Mesendoderm (in vitro differentiated cells): ENCODE measurements at regions not wholly inside any gene's neighbourhood (a gene's known extent, or its start where the extent isn't known, plus 50 kb on each side); places are given as distances from the start of the nearest gene placed in this dataset.

ENCODE experiments used
- DNase-seq: peaks from one replicate; pipeline ENCODE4 v3.0.0; 2013
- H2AK5ac ChIP-seq: 2 replicates; pipeline ENCODE4 v1.6.1; 2013; ENCODE audit warnings: low read length, inconsistent platforms
- H2BK120ac ChIP-seq: 2 replicates; pipeline ENCODE4 v1.6.1; 2013; ENCODE audit warnings: low read depth, mild to moderate bottlenecking, low read length, moderate library complexity, mixed read lengths
- H2BK15ac ChIP-seq: replicated peaks from 2 replicates; pipeline ENCODE4 v1.6.1; 2013; ENCODE audit warnings: low read depth, mild to moderate bottlenecking, moderate library complexity
- H2BK5ac ChIP-seq: 2 replicates; pipeline ENCODE4 v1.6.1; 2013; ENCODE audit warnings: low read length, inconsistent platforms
- H3K18ac ChIP-seq: 2 replicates; pipeline ENCODE4 v1.6.1; 2013; ENCODE audit warnings: mild to moderate bottlenecking, low read length, mixed read lengths
- H3K23ac ChIP-seq: one replicate; pipeline ENCODE4 v1.6.1; 2013; ENCODE audit warnings: low read length
- H3K27ac ChIP-seq: 2 replicates; pipeline ENCODE4 v1.5.1; 2013; ENCODE audit warnings: low read depth, mild to moderate bottlenecking, inconsistent platforms, low read length, moderate library complexity
- H3K27me3 ChIP-seq: 2 replicates; pipeline ENCODE4 v1.6.1; 2013; ENCODE audit warnings: low read length, control low read depth, mild to moderate bottlenecking, inconsistent platforms; ENCODE audit not compliant: insufficient read depth, poor library complexity
- H3K36me3 ChIP-seq: 2 replicates; pipeline ENCODE4 v1.6.1; 2013; ENCODE audit warnings: low read length, inconsistent platforms; ENCODE audit not compliant: control insufficient read depth, insufficient read depth
- H3K4ac ChIP-seq: one replicate; pipeline ENCODE4 v1.6.1; 2013; ENCODE audit warnings: low read depth, mild to moderate bottlenecking, low read length, moderate library complexity
- H3K4me1 ChIP-seq: 2 replicates; pipeline ENCODE4 v1.6.1; 2013; ENCODE audit warnings: low read depth, low read length, inconsistent platforms; ENCODE audit not compliant: control insufficient read depth
- H3K4me2 ChIP-seq: 2 replicates; pipeline ENCODE4 v1.6.1; 2013; ENCODE audit warnings: low read length
- H3K4me3 ChIP-seq: 2 replicates; pipeline ENCODE4 v1.5.1; 2013; ENCODE audit warnings: mild to moderate bottlenecking, low read length
- H3K56ac ChIP-seq: one replicate; pipeline ENCODE4 v1.6.1; 2013; ENCODE audit warnings: low read length
- H3K79me1 ChIP-seq: 2 replicates; pipeline ENCODE4 v1.6.1; 2013; ENCODE audit warnings: low read length, inconsistent platforms
- H3K79me2 ChIP-seq: 2 replicates; pipeline ENCODE4 v1.6.1; 2013; ENCODE audit warnings: mild to moderate bottlenecking, low read length; ENCODE audit not compliant: control insufficient read depth, insufficient read depth
- H3K9ac ChIP-seq: 2 replicates; pipeline ENCODE4 v1.6.1; 2013; ENCODE audit warnings: low read length, inconsistent platforms
- H4K5ac ChIP-seq: one replicate; pipeline ENCODE4 v1.6.1; 2013; ENCODE audit warnings: low read length
- H4K8ac ChIP-seq: one replicate; pipeline ENCODE4 v1.6.1; 2013; ENCODE audit warnings: low read depth, mild to moderate bottlenecking, control low read depth, low read length, moderate library complexity
- WGBS: extraction: QIAGEN DNeasy Blood & Tissue Kit; methylation state at CpG from one replicate; pipeline ENCODE4 v1.1.7; 2013; ENCODE audit warnings: low lambda C conversion rate, missing lambda C conversion rate; ENCODE audit not compliant: insufficient coverage; ENCODE audit errors: extremely low coverage; 5-methylcytosine and 5-hydroxymethylcytosine counted together

GRCh38 chrX:6962006-6962355, 185.5 kb upstream of the STS start:
- Histone ChIP-seq H3K9ac (no peak overlapping the region), H3K23ac (no peak overlapping the region), H3K4me2 (no peak overlapping the region), H3K56ac (no peak overlapping the region), H4K5ac (no peak overlapping the region), H3K4ac (no peak overlapping the region), H3K79me1 (no peaks in the 10 kb centered on the region), H3K79me2 (no peaks in the 10 kb centered on the region), H2BK120ac (no peak overlapping the region), H3K4me3 (no peak overlapping the region), H3K4me1 (no peaks in the 10 kb centered on the region), H4K8ac (no peak overlapping the region), H3K36me3 (no peaks in the 10 kb centered on the region), H2BK5ac (no peak overlapping the region), H3K27me3 (no peaks in the 10 kb centered on the region), H2AK5ac (no peak overlapping the region), H3K18ac (no peak overlapping the region), H3K27ac (no peak overlapping the region), H2BK15ac (no peak overlapping the region)
- no CpG with 5 or more reads among the region's 2 CpGs for WGBS
- DNase-seq, result no peak

- WGBS, result no CpG with 5 or more reads among the region's 2 CpGs
- H3K4me1 ChIP-seq, result no peaks in the 10 kb centered on the region
These were observed 186.1 kb upstream of the STS start for GRCh38 chrX:6961286-6962005.

DNA sequence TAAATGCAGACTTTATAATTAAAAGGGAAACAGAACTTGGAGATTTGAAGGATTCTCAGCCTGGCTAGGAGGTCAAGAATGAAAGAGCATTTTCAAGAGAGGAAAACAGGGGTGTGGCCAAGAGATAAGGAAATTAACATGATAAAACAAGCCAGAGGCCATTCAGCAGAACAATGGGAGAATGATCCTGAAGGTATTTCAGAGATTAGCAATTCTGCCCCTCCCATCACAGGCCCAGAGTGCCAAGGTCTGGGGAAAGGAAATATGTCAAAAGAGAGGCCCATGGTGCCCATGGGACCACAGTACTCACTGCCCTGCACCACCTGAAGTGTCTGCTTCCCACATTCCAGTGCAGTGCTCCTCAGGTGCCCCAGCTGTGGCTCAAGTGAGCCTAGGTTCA, 188.5 kb upstream of the STS start:
- H3K9ac ChIP-seq, result no peak overlapping the region
- H3K36me3 ChIP-seq, result no peaks in the 10 kb centered on the region
- H4K8ac ChIP-seq, result no peak overlapping the region
- no peaks in the 10 kb centered on the region for H3K79me1 ChIP-seq
- no peak overlapping the region for H3K18ac ChIP-seq
- peak; percentile 78 for DNase-seq
- no peak overlapping the region for H3K23ac ChIP-seq
- H3K79me2 ChIP-seq, result no peaks in the 10 kb centered on the region
- no peak overlapping the region for H4K5ac ChIP-seq
- H3K27ac ChIP-seq, result no peak overlapping the region
- no peak overlapping the region for H2BK5ac ChIP-seq
- H2AK5ac ChIP-seq, result no peak overlapping the region
- H3K4me2 ChIP-seq, result no peak overlapping the region
- H3K4ac ChIP-seq, result no peak overlapping the region
- H3K4me3 ChIP-seq, result no peak overlapping the region
- H3K56ac ChIP-seq, result no peak overlapping the region
- no peaks in the 10 kb centered on the region for H3K27me3 ChIP-seq
- no peak overlapping the region for H2BK120ac ChIP-seq
- H3K4me1 ChIP-seq, result no peaks in the 10 kb centered on the region
- no peak overlapping the region for H2BK15ac ChIP-seq

More at GRCh38 chrX:6961286-6962005, 186.1 kb upstream of the STS start:
- H3K4me2 ChIP-seq, result no peak overlapping the region
- no peak overlapping the region for H3K4ac ChIP-seq
- H3K4me3 ChIP-seq, result no peak overlapping the region
- H3K56ac ChIP-seq, result no peak overlapping the region
- no peak overlapping the region for H2AK5ac ChIP-seq
- H3K23ac ChIP-seq, result no peak overlapping the region
- H3K79me2 ChIP-seq, result no peaks in the 10 kb centered on the region
- H3K27ac ChIP-seq, result no peak overlapping the region
- no peak overlapping the region for H3K18ac ChIP-seq
- H2BK5ac ChIP-seq, result no peak overlapping the region
- no peak overlapping the region for H3K9ac ChIP-seq
- no peak overlapping the region for H4K5ac ChIP-seq
- DNase-seq, result no peak
- no peak overlapping the region for H2BK15ac ChIP-seq
- H3K79me1 ChIP-seq, result no peaks in the 10 kb centered on the region
- H3K27me3 ChIP-seq, result no peaks in the 10 kb centered on the region
- no peaks in the 10 kb centered on the region for H3K36me3 ChIP-seq
- H2BK120ac ChIP-seq, result no peak overlapping the region
- no peak overlapping the region for H4K8ac ChIP-seq

GRCh38 chrX:6954836-6955235, 192.7 kb upstream of the STS start:
- Histone ChIP-seq H2BK120ac (no peak overlapping the region), H3K4me3 (no peak overlapping the region), H3K56ac (no peak overlapping the region), H3K4me1 (no peaks in the 10 kb centered on the region), H3K9ac (no peak overlapping the region), H3K18ac (no peak overlapping the region), H3K27me3 (no peaks in the 10 kb centered on the region), H4K8ac (no peak overlapping the region), H3K23ac (no peak overlapping the region), H3K27ac (no peak overlapping the region), H3K36me3 (no peaks in the 10 kb centered on the region), H4K5ac (no peak overlapping the region), H3K4me2 (no peak overlapping the region), H3K4ac (no peak overlapping the region), H2BK5ac (no peak overlapping the region), H3K79me1 (no peaks in the 10 kb centered on the region), H2AK5ac (no peak overlapping the region), H2BK15ac (no peak overlapping the region), H3K79me2 (no peaks in the 10 kb centered on the region)
- WGBS, result no CpG with 5 or more reads among the region's 1 CpG
- DNase-seq, result peak; percentile 77

- no CpG with 5 or more reads among the region's 3 CpGs for WGBS
- no peak for DNase-seq
These were observed 201.3 kb upstream of the STS start for GRCh38 chrX:6946168-6946567.

DNA sequence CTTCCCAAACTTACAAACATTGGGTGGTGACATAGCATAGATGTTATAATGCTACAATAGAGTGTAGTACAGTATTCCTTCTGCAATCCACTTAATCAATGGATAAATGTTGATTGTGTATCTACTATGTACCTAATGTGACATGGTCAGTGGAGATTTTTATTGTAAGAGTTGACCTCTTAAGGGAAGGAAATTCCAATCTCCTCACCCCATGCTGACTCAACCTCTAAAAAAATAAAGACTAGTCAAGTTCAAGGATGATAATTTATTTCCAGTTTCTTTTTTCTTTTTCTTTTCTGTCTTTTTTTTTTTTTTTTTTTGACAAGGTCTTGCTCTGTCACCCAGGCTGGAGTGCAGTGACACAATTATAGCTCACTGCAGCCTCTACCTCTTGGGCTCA, 206.5 kb upstream of the STS start:
- H3K23ac ChIP-seq, result no peak overlapping the region
- no peak overlapping the region for H3K56ac ChIP-seq
- H3K27me3 ChIP-seq, result no peaks in the 10 kb centered on the region
- no peak overlapping the region for H3K18ac ChIP-seq
- no peaks in the 10 kb centered on the region for H3K4me1 ChIP-seq
- H2AK5ac ChIP-seq, result no peak overlapping the region
- H3K36me3 ChIP-seq, result no peaks in the 10 kb centered on the region
- no peak overlapping the region for H4K8ac ChIP-seq
- no peaks in the 10 kb centered on the region for H3K79me1 ChIP-seq
- H3K4me3 ChIP-seq, result no peak overlapping the region
- no peaks in the 10 kb centered on the region for H3K79me2 ChIP-seq
- H3K4ac ChIP-seq, result no peak overlapping the region
- H2BK120ac ChIP-seq, result no peak overlapping the region
- no peak overlapping the region for H3K4me2 ChIP-seq
- no peak overlapping the region for H2BK15ac ChIP-seq
- no peak overlapping the region for H3K9ac ChIP-seq
- no peak overlapping the region for H2BK5ac ChIP-seq
- no peak for DNase-seq
- H4K5ac ChIP-seq, result no peak overlapping the region
- H3K27ac ChIP-seq, result no peak overlapping the region

More at GRCh38 chrX:6946168-6946567, 201.3 kb upstream of the STS start:
- Histone ChIP-seq H3K56ac (no peak overlapping the region), H3K4me1 (no peaks in the 10 kb centered on the region), H3K4ac (no peak overlapping the region), H3K36me3 (no peaks in the 10 kb centered on the region), H3K79me1 (no peaks in the 10 kb centered on the region), H3K79me2 (no peaks in the 10 kb centered on the region), H2AK5ac (no peak overlapping the region), H2BK5ac (no peak overlapping the region), H3K4me2 (no peak overlapping the region), H3K27ac (no peak overlapping the region), H3K23ac (no peak overlapping the region), H4K5ac (no peak overlapping the region), H4K8ac (no peak overlapping the region), H3K4me3 (no peak overlapping the region), H3K9ac (no peak overlapping the region), H2BK120ac (no peak overlapping the region), H3K27me3 (no peaks in the 10 kb centered on the region), H2BK15ac (no peak overlapping the region), H3K18ac (no peak overlapping the region)
